GM10248 (cell line): ENCODE measurements at regions not wholly inside any gene's neighbourhood (a gene's known extent, or its start where the extent isn't known, plus 50 kb on each side); places are given as distances from the start of the nearest gene placed in this dataset.

Experiments
- CTCF ChIA-PET: fragments of 300-600 bp; sonication (Branson Sonifier 250); formaldehyde crosslinking; extraction: SDS; loops from one replicate; lab custom pipeline; 2021; ENCODE audit warnings: antibody characterized with exemption; lab: Yijun Ruan, JAX
- POLR2A ChIA-PET: fragments of 350-650 bp; sonication (Branson Sonifier 250); formaldehyde crosslinking; extraction: SDS; loops from one replicate; lab custom pipeline; 2020; ENCODE audit warnings: antibody characterized with exemption; lab: Yijun Ruan, JAX
- DNase-seq: peaks from one replicate; pipeline ENCODE4 v3.0.0; 2012; ENCODE audit errors: extremely low spot score
- TF ChIP-seq, protein P1 (sequence below): IDR thresholded peaks from 2 replicates; pipeline ENCODE4 v1.5.1; 2012; ENCODE audit warnings: mild to moderate bottlenecking, low read depth; ENCODE audit errors: extremely low read depth, missing control alignments, control extremely low read depth

DNA sequence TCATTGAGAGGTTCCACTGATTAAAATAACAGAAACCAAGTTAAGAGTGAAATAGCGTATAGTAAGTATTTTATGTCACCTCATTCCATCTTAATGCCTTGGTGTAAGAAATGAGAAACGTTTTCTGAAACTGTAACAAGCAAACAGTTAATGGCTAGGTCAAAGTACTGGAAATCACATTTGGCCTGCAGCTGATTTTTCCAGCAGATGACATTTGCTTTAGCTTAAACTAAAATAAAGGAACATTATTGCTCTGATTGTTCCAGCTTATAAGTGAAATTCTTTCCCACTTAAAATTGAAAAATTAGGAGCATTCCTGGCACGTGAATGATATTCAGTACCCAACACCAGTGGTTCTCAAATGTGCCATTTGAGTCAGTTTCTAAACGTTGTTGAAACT is 213.6 kb upstream of the DPP6 start:
- CTCF ChIA-PET, result no interaction called here
- DNase-seq, result no peak
- TF ChIP-seq, protein P1, sequence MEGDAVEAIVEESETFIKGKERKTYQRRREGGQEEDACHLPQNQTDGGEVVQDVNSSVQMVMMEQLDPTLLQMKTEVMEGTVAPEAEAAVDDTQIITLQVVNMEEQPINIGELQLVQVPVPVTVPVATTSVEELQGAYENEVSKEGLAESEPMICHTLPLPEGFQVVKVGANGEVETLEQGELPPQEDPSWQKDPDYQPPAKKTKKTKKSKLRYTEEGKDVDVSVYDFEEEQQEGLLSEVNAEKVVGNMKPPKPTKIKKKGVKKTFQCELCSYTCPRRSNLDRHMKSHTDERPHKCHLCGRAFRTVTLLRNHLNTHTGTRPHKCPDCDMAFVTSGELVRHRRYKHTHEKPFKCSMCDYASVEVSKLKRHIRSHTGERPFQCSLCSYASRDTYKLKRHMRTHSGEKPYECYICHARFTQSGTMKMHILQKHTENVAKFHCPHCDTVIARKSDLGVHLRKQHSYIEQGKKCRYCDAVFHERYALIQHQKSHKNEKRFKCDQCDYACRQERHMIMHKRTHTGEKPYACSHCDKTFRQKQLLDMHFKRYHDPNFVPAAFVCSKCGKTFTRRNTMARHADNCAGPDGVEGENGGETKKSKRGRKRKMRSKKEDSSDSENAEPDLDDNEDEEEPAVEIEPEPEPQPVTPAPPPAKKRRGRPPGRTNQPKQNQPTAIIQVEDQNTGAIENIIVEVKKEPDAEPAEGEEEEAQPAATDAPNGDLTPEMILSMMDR, result no peak
- POLR2A ChIA-PET, result no interaction called here

DNA sequence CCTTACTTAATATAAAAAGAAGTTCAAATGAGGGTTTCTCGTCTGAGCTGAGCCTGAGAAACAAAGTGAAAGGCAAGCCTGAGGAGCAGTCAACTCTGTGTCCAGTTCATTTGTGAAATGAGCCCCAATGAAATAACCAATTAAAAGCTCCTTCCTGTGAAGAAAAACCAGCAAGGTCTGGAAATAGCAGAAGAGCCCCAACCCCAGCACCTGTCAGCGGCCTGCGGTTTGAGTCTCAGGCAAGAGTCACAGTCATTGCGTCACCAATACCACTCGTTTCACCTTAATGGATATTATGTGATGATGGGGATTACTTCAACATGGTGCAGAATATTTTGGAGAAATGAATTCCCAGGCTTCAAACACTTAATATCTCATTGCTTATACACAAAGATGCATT is 211.3 kb upstream of the DPP6 start:
- ChIA-PET POLR2A (no interaction called here), CTCF (no interaction called here)
- TF ChIP-seq, protein P1, result no peak
- DNase-seq, result no peak

DNA sequence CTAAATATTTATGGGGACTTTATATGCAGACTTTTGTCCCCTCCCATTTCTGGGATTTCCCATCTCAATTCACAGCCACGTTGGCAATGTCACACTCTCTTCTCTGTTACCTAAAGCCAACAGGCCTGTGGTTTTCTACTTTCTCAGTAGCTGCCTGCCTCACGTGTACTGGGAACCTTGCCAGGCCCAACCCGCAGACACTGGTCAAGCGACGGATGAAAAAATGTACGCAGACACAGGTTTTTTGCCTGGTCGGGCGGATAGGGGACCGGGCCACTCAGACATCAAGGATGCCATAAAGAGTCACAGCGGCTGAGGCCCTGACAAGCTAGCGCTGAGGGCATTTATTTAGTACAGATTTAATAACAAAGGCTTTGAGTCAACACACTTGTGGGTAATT is 204.4 kb upstream of the DPP6 start:
- no peak for DNase-seq
- ChIA-PET CTCF (no interaction called here), POLR2A (no interaction called here)
- TF ChIP-seq, protein P1, result no peak

DNA sequence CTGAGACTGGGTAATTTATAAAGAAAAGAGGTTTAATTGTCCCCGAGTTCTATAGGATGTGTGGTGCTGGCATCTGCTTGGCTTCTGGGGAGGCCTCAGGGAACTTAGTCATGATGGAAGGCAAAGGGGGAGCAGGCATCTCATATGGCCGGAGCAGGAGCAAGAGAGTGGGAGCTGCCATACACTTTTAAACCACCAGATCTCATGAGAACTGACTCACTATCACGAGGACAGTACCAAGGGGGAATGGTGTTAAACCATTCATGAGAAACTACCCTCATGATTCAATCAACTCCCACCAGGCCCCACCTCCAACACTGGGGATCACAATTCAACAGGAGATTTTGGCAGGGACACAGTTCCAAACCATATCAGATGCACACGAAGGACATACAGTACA is 199.9 kb upstream of the DPP6 start:
- CTCF ChIA-PET, result no interaction called here
- POLR2A ChIA-PET, result no interaction called here
- no peak for DNase-seq
- TF ChIP-seq, protein P1, result no peak

DNA sequence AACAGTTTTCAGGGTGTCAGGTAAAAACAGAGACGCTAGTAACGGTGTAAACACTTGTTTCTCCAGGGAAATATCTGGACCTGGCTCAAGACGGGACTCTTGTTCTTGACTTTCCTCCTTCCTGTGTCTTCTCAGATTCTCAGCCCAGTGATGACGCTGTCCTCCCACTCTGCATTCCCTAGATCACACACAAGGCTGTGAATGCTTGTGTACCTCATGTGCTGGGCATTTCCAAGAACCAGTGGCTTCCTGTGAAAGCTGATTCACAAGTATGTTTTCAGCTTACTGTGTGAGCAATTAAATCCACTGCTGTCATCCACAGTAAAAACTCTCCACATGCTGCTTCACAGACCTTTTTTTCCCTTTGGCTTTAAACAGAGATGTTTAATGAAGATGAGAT is 193.8 kb upstream of the DPP6 start:
- no peak for DNase-seq
- CTCF ChIA-PET, result no interaction called here
- TF ChIP-seq, protein P1, result no peak
- POLR2A ChIA-PET, result no interaction called here

DNA sequence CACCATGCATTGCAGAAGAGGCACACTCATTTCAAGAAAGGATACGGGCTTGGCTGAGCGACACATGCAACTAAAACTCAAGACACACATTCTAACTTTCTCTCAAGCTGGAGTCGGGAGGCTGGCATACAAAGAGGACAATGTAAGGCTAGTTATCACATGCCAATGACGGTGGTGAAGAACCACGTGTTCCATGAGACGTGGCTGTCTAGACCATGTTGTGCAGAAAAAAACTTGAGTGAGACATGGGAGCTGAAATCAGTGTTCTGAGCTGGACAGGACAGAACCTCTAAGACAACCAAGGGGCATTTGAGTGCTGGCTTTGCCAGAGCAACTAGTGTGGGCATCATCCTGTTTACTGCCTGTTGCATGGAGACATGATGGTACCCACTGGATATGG is 193.0 kb upstream of the DPP6 start:
- POLR2A ChIA-PET, result no interaction called here
- no peak for DNase-seq
- CTCF ChIA-PET, result no interaction called here
- TF ChIP-seq, protein P1, result no peak

DNA sequence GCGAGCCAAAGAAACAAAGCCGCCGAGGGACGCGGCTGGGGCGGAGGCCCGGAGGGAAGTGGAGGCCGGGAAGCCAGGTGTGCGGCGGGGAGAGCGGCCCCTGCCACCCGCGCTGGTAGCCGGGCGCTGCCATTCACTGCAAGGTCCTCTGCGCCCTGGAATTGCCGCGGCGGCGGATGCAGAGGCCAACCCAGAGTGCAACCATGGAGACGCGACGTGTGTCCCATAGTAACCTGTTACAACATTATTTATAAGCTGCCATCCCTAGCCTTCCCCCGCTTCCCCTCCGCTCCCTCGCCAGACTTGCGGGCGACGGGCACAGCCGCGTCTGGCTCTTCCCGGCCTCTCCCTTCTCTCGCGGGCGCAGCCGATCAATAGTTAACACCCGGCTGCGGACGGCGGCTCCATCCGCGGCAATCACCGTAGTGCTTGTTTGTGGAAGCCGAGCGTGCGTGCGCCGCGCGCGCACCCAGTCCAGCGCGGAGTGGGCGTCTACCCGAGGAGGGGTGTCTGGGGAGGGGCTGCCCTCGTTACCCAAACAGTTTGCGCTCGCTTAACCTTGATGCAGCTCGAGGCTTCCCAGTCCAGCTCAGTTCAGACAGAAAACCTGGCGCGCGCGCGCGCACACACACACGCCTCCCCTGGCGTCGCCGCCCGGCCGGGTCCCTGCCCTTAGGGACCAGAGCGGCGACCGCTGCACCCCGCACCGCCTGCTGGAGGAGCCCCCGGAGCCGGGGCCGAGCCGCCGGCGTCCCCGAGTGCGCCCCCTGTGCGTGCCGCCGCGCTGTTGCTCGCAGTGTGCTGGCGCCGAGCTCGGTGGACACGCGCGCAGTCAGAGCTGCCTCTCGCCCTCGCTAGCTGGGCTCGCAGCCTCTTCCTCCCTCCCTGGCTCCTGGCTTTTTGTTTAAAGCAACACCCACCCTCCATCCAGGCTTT is 165.4 kb upstream of the DPP6 start:
- DNase-seq, result no peak
- CTCF ChIA-PET, result no interaction called here
- POLR2A ChIA-PET, result no interaction called here
- TF ChIP-seq, protein P1, result no peak
